ENCODE measurements at regions not wholly inside any gene's neighbourhood (a gene's known extent, or its start where the extent isn't known, plus 50 kb on each side); places are given as distances from the start of the nearest gene placed in this dataset.

DNA sequence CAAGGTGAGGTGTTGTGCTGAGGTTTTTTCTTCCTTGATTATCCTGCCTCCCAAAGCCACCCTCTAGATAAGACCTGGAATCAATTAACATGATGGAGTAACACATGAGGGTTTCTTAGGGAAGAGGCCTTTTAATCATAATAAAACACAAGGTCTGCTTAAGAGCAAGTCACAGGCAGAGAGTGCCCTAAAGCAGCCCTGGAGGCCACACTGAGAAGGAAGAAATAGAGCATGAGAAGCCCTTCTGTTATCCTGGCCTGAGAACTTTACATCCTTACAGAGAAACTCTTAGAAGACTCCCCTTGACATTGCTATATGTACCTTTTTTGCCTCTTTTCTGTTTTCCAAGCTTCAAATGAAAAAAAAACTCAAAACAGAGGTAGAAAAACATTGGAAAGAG, 132.3 kb downstream of the CEP57L1 start:
- ChIA-PET CTCF (ENCODE audit: low intra/inter-chr PET ratio) (no interaction called here), POLR2A (interaction anchor here (1.0 kb wide), 1 partner anchor 9 kb away, joined by 3 read pairs; no protein-coding TSS in a partner anchor)
- Histone ChIP-seq H3K36me3 (ENCODE audit: control insufficient read depth, insufficient read depth, low read length) (no peaks in the 10 kb centered on the region), H3K27me3 (ENCODE audit: control insufficient read depth in 2 of 2, insufficient read depth in 2 of 2, low read length in 2 of 2) (no peaks in the 10 kb centered on the region), H4K20me1 (replicated peaks; ENCODE audit: control insufficient read depth, insufficient read depth, low read length) (no peaks in the 10 kb centered on the region), H3K9ac (ENCODE audit: insufficient read depth in 1 of 2, low read depth in 2 of 2, low read length in 2 of 2) (no peak overlapping the region), H3K4me2 (ENCODE audit: insufficient read depth, low read length) (no peak overlapping the region), H3K79me2 (ENCODE audit: control insufficient read depth, insufficient read depth, low read length) (no peaks in the 10 kb centered on the region), H3K4me1 (replicated peaks in 1 of 2; ENCODE audit: control insufficient read depth in 2 of 2, insufficient read depth in 2 of 2, low read length in 2 of 2) (peaks cover 7 to 11% of the 10 kb centered on the region in 2 experiments; a peak in 2 of 5 replicates), H3K9me1 (ENCODE audit: control insufficient read depth, insufficient read depth, low read length) (no peaks in the 10 kb centered on the region), H3K9me3 (replicated peaks; ENCODE audit: control insufficient read depth, insufficient read depth, low read depth, low read length) (no peaks in the 10 kb centered on the region), H3K4me3 (no peak overlapping the region), H2AFZ (ENCODE audit: low read depth, low read length) (peak overlapping the region; percentile 46; the same call in 1 of the 2 replicates), H3K27ac (ENCODE audit: extremely low read depth, low read depth, low read length) (no peak overlapping the region)
- FAIRE-seq (no peak), DNase-seq (ENCODE audit: extremely low read depth in 1 of 4, low spot score in 3 of 4) (no peak), ATAC-seq (peak; percentile 40; the same call in 1 of the 3 replicates)
- no peak for TF ChIP-seq ZBTB17 (CRISPR knock-in tag; IDR thresholded peaks at IDR 0.05)
- TF ChIP-seq, protein P1, sequence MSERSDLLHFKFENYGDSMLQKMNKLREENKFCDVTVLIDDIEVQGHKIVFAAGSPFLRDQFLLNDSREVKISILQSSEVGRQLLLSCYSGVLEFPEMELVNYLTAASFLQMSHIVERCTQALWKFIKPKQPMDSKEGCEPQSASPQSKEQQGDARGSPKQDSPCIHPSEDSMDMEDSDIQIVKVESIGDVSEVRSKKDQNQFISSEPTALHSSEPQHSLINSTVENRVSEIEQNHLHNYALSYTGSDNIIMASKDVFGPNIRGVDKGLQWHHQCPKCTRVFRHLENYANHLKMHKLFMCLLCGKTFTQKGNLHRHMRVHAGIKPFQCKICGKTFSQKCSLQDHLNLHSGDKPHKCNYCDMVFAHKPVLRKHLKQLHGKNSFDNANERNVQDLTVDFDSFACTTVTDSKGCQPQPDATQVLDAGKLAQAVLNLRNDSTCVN (CRISPR knock-in tag; IDR thresholded peaks at IDR 0.05) = no peak
- TF ChIP-seq KDM1A (IDR thresholded peaks at IDR 0.05) = no peak
- no peak for TF ChIP-seq ARID2 (IDR thresholded peaks at IDR 0.05)
- no peak for TF ChIP-seq MYNN (IDR thresholded peaks at IDR 0.05)
- TF ChIP-seq MYNN (CRISPR knock-in tag; IDR thresholded peaks at IDR 0.05) = no peak
- no peak for TF ChIP-seq TCF7 (IDR thresholded peaks at IDR 0.05; ENCODE audit: borderline replicate concordance)
- TF ChIP-seq, protein P2, sequence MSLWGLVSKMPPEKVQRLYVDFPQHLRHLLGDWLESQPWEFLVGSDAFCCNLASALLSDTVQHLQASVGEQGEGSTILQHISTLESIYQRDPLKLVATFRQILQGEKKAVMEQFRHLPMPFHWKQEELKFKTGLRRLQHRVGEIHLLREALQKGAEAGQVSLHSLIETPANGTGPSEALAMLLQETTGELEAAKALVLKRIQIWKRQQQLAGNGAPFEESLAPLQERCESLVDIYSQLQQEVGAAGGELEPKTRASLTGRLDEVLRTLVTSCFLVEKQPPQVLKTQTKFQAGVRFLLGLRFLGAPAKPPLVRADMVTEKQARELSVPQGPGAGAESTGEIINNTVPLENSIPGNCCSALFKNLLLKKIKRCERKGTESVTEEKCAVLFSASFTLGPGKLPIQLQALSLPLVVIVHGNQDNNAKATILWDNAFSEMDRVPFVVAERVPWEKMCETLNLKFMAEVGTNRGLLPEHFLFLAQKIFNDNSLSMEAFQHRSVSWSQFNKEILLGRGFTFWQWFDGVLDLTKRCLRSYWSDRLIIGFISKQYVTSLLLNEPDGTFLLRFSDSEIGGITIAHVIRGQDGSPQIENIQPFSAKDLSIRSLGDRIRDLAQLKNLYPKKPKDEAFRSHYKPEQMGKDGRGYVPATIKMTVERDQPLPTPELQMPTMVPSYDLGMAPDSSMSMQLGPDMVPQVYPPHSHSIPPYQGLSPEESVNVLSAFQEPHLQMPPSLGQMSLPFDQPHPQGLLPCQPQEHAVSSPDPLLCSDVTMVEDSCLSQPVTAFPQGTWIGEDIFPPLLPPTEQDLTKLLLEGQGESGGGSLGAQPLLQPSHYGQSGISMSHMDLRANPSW (CRISPR knock-in tag; IDR thresholded peaks at IDR 0.05) = no peak
- no peak for TF ChIP-seq MEIS2 (IDR thresholded peaks at IDR 0.05; ENCODE audit: partially characterized antibody)
- BruUV-seq (replicated peaks) = no TSS peak
- intact Hi-C loops (cut with micrococcal nuclease) = no loop called here
- in situ Hi-C loops (cut with MboI) = no loop called here

All from K562 (cell line).